Activated CD4-positive, alpha-beta T cell treated with anti-CD3 and anti-CD28 coated beads, Interleukin-10, Interleukin-2, amounts not matched to agents 100 ng/mL and 50 ng/mL, durations not matched to agents 16 hours and 8 hours (primary cell): ENCODE measurements at regions not wholly inside any gene's neighbourhood (a gene's known extent, or its start where the extent isn't known, plus 50 kb on each side); places are given as distances from the start of the nearest gene placed in this dataset.

ENCODE experiments used
- DNase-seq: peaks from one replicate; pipeline ENCODE4 v3.0.0-alpha.2; 2020

- DNase-seq: no peak
These were observed 148.8 kb downstream of the CRYBB2 start for GRCh38 chr22:25368271-25368670.

- DNase-seq: no peak
These were observed 149.6 kb downstream of the CRYBB2 start for GRCh38 chr22:25369041-25369440.

GRCh38 chr22:25370322-25370721 is 150.9 kb downstream of the CRYBB2 start:
- DNase-seq: no peak

- DNase-seq: no peak
These were observed 152.7 kb downstream of the CRYBB2 start for GRCh38 chr22:25372000-25372595.

- no peak for DNase-seq
These were observed 154.5 kb downstream of the CRYBB2 start for GRCh38 chr22:25373961-25374360.

- no peak for DNase-seq
These were observed 155.4 kb downstream of the CRYBB2 start for GRCh38 chr22:25374869-25375268.

- DNase-seq: no peak
These were observed 156.2 kb downstream of the CRYBB2 start for GRCh38 chr22:25375683-25376082.

GRCh38 chr22:25377699-25378098 is 158.3 kb downstream of the CRYBB2 start:
- DNase-seq: no peak

- no peak for DNase-seq
These were observed 160.8 kb downstream of the CRYBB2 start for GRCh38 chr22:25380122-25380747.

- DNase-seq: no peak
These were observed 163.3 kb downstream of the CRYBB2 start for GRCh38 chr22:25382762-25383161.

GRCh38 chr22:25383278-25383820 is 163.9 kb downstream of the CRYBB2 start:
- no peak for DNase-seq

GRCh38 chr22:25383892-25384291 is 164.5 kb downstream of the CRYBB2 start:
- DNase-seq: no peak

- DNase-seq: no peak
These were observed 167.1 kb downstream of the CRYBB2 start for GRCh38 chr22:25386538-25386884.

GRCh38 chr22:25388415-25388814 is 169.0 kb downstream of the CRYBB2 start:
- no peak for DNase-seq

GRCh38 chr22:25388866-25389540 is 169.6 kb downstream of the CRYBB2 start:
- no peak for DNase-seq

- DNase-seq: no peak
These were observed 170.1 kb downstream of the CRYBB2 start for GRCh38 chr22:25389541-25389919.

GRCh38 chr22:25390297-25391240 is 171.1 kb downstream of the CRYBB2 start:
- DNase-seq: no peak

- DNase-seq: no peak
These were observed 171.9 kb upstream of the GRK3 start for GRCh38 chr22:25392584-25392983.

GRCh38 chr22:25393121-25393805 is 171.2 kb upstream of the GRK3 start:
- DNase-seq: no peak

GRCh38 chr22:25395468-25395867 is 169.0 kb upstream of the GRK3 start:
- no peak for DNase-seq

GRCh38 chr22:25395915-25396314 is 168.6 kb upstream of the GRK3 start:
- no peak for DNase-seq

- DNase-seq: no peak
These were observed 167.8 kb upstream of the GRK3 start for GRCh38 chr22:25396615-25397200.
